HepG2 (cell line): ENCODE measurements at regions not wholly inside any gene's neighbourhood (a gene's known extent, or its start where the extent isn't known, plus 50 kb on each side); places are given as distances from the start of the nearest gene placed in this dataset.

ENCODE experiments used
- CEBPB ChIP-seq: IDR thresholded peaks from 2 replicates; pipeline ENCODE4 v1.6.1; 2011; ENCODE audit warnings: low read depth, low read length, improper control_type of control experiment, borderline replicate concordance
- CHD2 ChIP-seq: IDR thresholded peaks from 2 replicates; pipeline ENCODE4 v1.6.1; 2011; ENCODE audit warnings: low read depth, low read length, improper control_type of control experiment
- ERF ChIP-seq: IDR thresholded peaks from 2 replicates; pipeline ENCODE4 v1.6.1; 2018; ENCODE audit warnings: missing biosample characterization, missing genetic modification reagents
- GATA4 ChIP-seq: sonication (generic); IDR thresholded peaks from 2 replicates; pipeline ENCODE4 v1.6.1; 2016; ENCODE audit warnings: antibody characterized with exemption, low read depth, borderline replicate concordance
- GRHL1 ChIP-seq: sonication (generic); formaldehyde crosslinking; conservative IDR thresholded peaks from 2 replicates; pipeline ENCODE4 v1.8.0; 2022; ENCODE audit warnings: missing genetic modification reagents
- MAFG ChIP-seq: sonication (generic); formaldehyde crosslinking; IDR thresholded peaks from 2 replicates; pipeline ENCODE4 v1.5.1; 2020; ENCODE audit warnings: mild to moderate bottlenecking, missing genetic modification reagents
- MEIS1 ChIP-seq: sonication (generic); formaldehyde crosslinking; IDR thresholded peaks from 2 replicates; pipeline ENCODE4 v1.9.0; 2021; ENCODE audit warnings: mild to moderate bottlenecking, missing genetic modification reagents, moderate library complexity, borderline replicate concordance
- MTF2 ChIP-seq: sonication (generic); formaldehyde crosslinking; IDR thresholded peaks from 2 replicates; pipeline ENCODE4 v1.5.0; 2020; ENCODE audit warnings: missing genetic modification reagents, borderline replicate concordance
- NFATC3 ChIP-seq: sonication (generic); formaldehyde crosslinking; IDR thresholded peaks from 2 replicates; pipeline ENCODE4 v1.5.1; 2020; ENCODE audit warnings: mild to moderate bottlenecking, missing genetic modification reagents
- NONO ChIP-seq, 2 experiments: fragments of 450-650 bp in 1 of 2; sonication (generic) in 1 of 2; formaldehyde crosslinking in 1 of 2; IDR thresholded peaks in 1 of 2; conservative IDR thresholded peaks in 1 of 2; 2 replicates each; pipeline versions ENCODE4 v1.6.1 to v1.8.0; 2017 to 2022; ENCODE audit warnings: mild to moderate bottlenecking in 1 of 2, missing genetic modification reagents in 1 of 2, moderate library complexity in 1 of 2
- RAD21 ChIP-seq: fragments of 450-650 bp; formaldehyde crosslinking; IDR thresholded peaks from 2 replicates; pipeline ENCODE4 v1.5.0; 2020; ENCODE audit warnings: mild to moderate bottlenecking
- SPEN ChIP-seq: sonication (generic); formaldehyde crosslinking; IDR thresholded peaks from 2 replicates; pipeline ENCODE4 v1.5.1; 2020; ENCODE audit warnings: low read depth, mild to moderate bottlenecking, missing genetic modification reagents
- TAF1 ChIP-seq: sonication (generic); formaldehyde crosslinking; IDR thresholded peaks from 2 replicates; pipeline ENCODE4 v1.4.0; 2020; ENCODE audit warnings: missing genetic modification reagents
- THAP9 ChIP-seq: sonication (generic); formaldehyde crosslinking; IDR thresholded peaks from 2 replicates; pipeline ENCODE4; 2020; ENCODE audit warnings: missing genetic modification reagents, mild to moderate bottlenecking, borderline replicate concordance
- YEATS2 ChIP-seq: sonication (generic); formaldehyde crosslinking; IDR thresholded peaks from 2 replicates; pipeline ENCODE4 v1.4.0; 2020; ENCODE audit warnings: missing genetic modification reagents, borderline replicate concordance
- ZBTB20 ChIP-seq: sonication (generic); formaldehyde crosslinking; IDR thresholded peaks from 2 replicates; pipeline ENCODE4 v1.8.1; 2023; ENCODE audit warnings: missing genetic modification reagents, low read depth, mild to moderate bottlenecking, borderline replicate concordance
- ZMYM3 ChIP-seq: sonication (generic); formaldehyde crosslinking; IDR thresholded peaks from 2 replicates; pipeline ENCODE4 v1.5.1; 2020; ENCODE audit warnings: mild to moderate bottlenecking, missing genetic modification reagents
- ZNF3 ChIP-seq: IDR thresholded peaks from 2 replicates; pipeline ENCODE4 v1.7.0; 2017; ENCODE audit warnings: inconsistent platforms
- ZNF317 ChIP-seq: sonication (generic); formaldehyde crosslinking; IDR thresholded peaks from 2 replicates; pipeline ENCODE4 v1.5.0; 2020; ENCODE audit warnings: mild to moderate bottlenecking, missing genetic modification reagents
- ZNF44 ChIP-seq: sonication (generic); formaldehyde crosslinking; IDR thresholded peaks from 2 replicates; pipeline ENCODE4 v1.5.1; 2020; ENCODE audit warnings: mild to moderate bottlenecking, missing genetic modification reagents
- ZNF501 ChIP-seq: sonication (generic); formaldehyde crosslinking; IDR thresholded peaks from 2 replicates; pipeline ENCODE4 v1.5.1; 2020; ENCODE audit warnings: mild to moderate bottlenecking, moderate library complexity, missing genetic modification reagents
- ZNF550 ChIP-seq: sonication (generic); formaldehyde crosslinking; IDR thresholded peaks from 2 replicates; pipeline ENCODE4 v1.4.0; 2020; ENCODE audit warnings: mild to moderate bottlenecking, missing genetic modification reagents, borderline replicate concordance
- ZNF678 ChIP-seq: sonication (generic); formaldehyde crosslinking; IDR thresholded peaks from 2 replicates; pipeline ENCODE4 v1.4.0; 2020; ENCODE audit warnings: mild to moderate bottlenecking, missing genetic modification reagents
- ZNF703 ChIP-seq: sonication (generic); formaldehyde crosslinking; IDR thresholded peaks from 2 replicates; pipeline ENCODE4 v1.5.1; 2020; ENCODE audit warnings: missing genetic modification reagents, mild to moderate bottlenecking, moderate library complexity, borderline replicate concordance
- ZNF772 ChIP-seq: sonication (generic); formaldehyde crosslinking; IDR thresholded peaks from 2 replicates; pipeline ENCODE4 v1.5.0; 2020; ENCODE audit warnings: mild to moderate bottlenecking, missing genetic modification reagents
- ZNF780A ChIP-seq: sonication (generic); formaldehyde crosslinking; IDR thresholded peaks from 2 replicates; pipeline ENCODE4 v1.8.0; 2022; ENCODE audit warnings: mild to moderate bottlenecking, missing genetic modification reagents, moderate library complexity
- ZNF781 ChIP-seq: sonication (generic); formaldehyde crosslinking; IDR thresholded peaks from 2 replicates; pipeline ENCODE4 v1.5.1; 2020; ENCODE audit warnings: borderline replicate concordance, mild to moderate bottlenecking, missing genetic modification reagents; ENCODE audit errors: not compliant biosample characterization

GRCh38 chr9:129318121-129319075 is 140.3 kb upstream of the IER5L start (continued):
- TF ChIP-seq NONO (IDR thresholded peaks at IDR 0.05), result no peak
- no peak for TF ChIP-seq NONO (CRISPR knock-in tag; conservative IDR thresholded peaks at IDR 0.05)
- TF ChIP-seq RAD21, result no peak
- TF ChIP-seq ZNF501, result no peak; the same call in 1 of the 2 replicates
- TF ChIP-seq ZNF317 (CRISPR knock-in tag), result 0 out of 2 replicates have a peak, but pooled peaks have one; percentile 49
- TF ChIP-seq MEIS1 (CRISPR knock-in tag), result 0 out of 2 replicates have a peak, but pooled peaks have one; percentile 29
- no peak for TF ChIP-seq ZNF781 (CRISPR knock-in tag)
- TF ChIP-seq ZNF703 (CRISPR knock-in tag), result no peak
- no peak for TF ChIP-seq NFATC3 (CRISPR knock-in tag)
- no peak for TF ChIP-seq ZNF3 (CRISPR knock-in tag)
- TF ChIP-seq ERF (CRISPR knock-in tag), result no peak
- TF ChIP-seq MTF2 (CRISPR knock-in tag), result no peak
- no peak for TF ChIP-seq ZBTB20 (CRISPR knock-in tag)
- no peak for TF ChIP-seq CEBPB
- no peak for TF ChIP-seq GATA4
- TF ChIP-seq ZNF678 (CRISPR knock-in tag), result no peak
- TF ChIP-seq THAP9 (CRISPR knock-in tag), result no peak
- no peak for TF ChIP-seq GRHL1 (CRISPR knock-in tag)
- peak; percentile 24; the same call in 1 of the 2 replicates for TF ChIP-seq TAF1 (CRISPR knock-in tag)
- TF ChIP-seq ZMYM3 (CRISPR knock-in tag), result peak; percentile 69
- no peak for TF ChIP-seq ZNF780A (CRISPR knock-in tag)
- TF ChIP-seq YEATS2 (CRISPR knock-in tag), result no peak
- peak; percentile 13; the same call in 1 of the 2 replicates for TF ChIP-seq SPEN (CRISPR knock-in tag)
- no peak for TF ChIP-seq ZNF44 (CRISPR knock-in tag)
- TF ChIP-seq ZNF772 (CRISPR knock-in tag), result peak; percentile 60
- no peak for TF ChIP-seq ZNF550 (CRISPR knock-in tag)
- no peak for TF ChIP-seq MAFG
- TF ChIP-seq CHD2, result no peak
